T47D (cell line): ENCODE measurements at regions not wholly inside any gene's neighbourhood (a gene's known extent, or its start where the extent isn't known, plus 50 kb on each side); places are given as distances from the start of the nearest gene placed in this dataset.
"Not testable (repeated sequence)": the region's sequence is repeated elsewhere in the genome, so short reads cannot be mapped to it uniquely, and the experiment has no call there.

ENCODE experiments used
- DNase-seq, 2 experiments: peaks; one replicate each; pipeline versions ENCODE4 v3.0.0 to v3.0.0-alpha.2; 2011 to 2012; ENCODE audit warnings: low read depth in 1 of 2, low spot score in 1 of 2
- JUND ChIP-seq: IDR thresholded peaks from 2 replicates; pipeline ENCODE4 v1.6.1; 2012; ENCODE audit warnings: low read depth
- in situ Hi-C: cut with HindIII; loops from 2 replicates; pipeline ENCODE4 v1.10.0; 2016; ENCODE audit warnings: low sequenced_read_pairs, low pct_unique_long_range_greater_than_20kb

DNA sequence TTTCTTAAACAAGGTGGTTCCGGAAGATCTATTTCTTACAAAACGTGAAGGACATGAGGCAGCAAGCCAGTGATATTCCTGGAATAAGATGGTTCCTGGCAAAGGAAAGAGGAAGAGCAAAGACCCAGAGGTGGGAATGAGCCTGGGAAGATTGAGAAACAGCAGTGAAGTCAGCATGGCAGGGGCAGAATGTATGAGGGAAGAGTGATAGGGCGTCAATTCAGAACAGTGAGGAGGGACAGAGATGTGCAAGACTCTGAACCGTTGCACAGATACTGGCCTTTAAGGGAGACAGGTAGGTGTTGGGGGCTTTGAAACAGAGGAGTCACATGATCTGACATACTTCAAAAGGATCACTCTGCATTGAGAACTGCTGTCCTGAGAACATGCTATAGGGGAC, 338.3 kb downstream of the CBLN4 start:
- no peak for DNase-seq
- no peak for TF ChIP-seq JUND
- in situ Hi-C loops, result no loop called here

DNA sequence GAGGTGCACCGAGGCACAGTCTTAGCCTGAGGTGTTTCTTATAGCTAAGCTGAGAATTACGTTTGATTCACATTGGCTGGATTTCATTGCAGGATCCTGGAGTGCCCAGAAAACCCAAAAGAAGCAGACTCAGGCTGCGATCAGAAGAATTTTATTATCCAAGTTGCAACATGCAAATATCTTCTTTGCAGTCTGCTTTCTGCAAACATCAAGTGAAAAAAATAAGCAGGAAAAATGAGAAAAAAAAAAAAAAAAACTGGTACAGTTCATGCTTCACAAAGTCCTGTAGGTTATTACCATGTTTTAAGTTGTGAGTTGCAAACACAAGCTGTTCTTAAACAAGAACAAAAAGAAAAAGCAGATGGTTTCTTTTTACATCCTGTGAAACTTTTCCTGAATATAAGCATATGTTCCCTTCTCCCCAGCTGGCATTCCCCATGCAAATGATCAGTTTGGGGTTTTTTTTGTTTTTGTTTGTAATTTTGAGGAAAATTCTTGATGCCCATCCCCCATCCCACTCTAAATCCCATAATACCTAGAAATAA, 349.0 kb downstream of the CBLN4 start:
- TF ChIP-seq JUND, result no peak
- in situ Hi-C loops, result no loop called here

DNA sequence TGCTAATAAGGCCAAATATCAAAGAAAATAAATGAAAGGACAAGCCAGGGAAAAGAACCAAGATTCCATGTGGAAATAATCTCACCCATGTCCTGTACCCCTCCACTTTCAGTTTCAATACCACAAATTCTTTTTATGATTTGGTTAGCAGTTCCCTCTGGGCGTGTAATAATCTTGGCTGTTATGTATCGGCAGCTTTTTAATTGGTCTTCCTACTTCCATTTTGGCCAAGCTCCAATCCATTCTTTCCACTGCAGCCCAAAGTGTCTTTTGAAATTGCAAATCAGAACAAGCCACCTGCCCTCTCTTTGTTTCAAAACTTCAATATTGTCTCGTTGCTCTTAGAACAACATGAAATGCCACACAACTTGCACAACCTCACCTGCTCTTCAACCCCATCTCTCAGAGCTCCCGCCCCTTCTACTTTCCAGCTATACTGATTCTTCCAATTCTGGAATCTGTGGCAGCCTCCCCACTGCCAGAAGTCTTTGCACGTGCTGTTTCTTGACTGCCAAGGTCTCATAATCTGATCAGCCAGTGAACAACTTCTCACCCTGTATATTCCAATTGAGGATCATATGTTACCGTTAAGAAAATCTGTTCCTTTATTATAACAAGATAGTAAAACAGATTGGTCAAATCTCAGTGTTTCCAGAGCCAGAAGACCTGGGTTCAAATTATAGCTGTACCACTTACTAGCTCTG, 354.5 kb downstream of the CBLN4 start:
- in situ Hi-C loops, result no loop called here
- no peak for DNase-seq
- no peak for TF ChIP-seq JUND

More for the DNA sequence above, 349.0 kb downstream of the CBLN4 start:
- no peak for DNase-seq

DNA sequence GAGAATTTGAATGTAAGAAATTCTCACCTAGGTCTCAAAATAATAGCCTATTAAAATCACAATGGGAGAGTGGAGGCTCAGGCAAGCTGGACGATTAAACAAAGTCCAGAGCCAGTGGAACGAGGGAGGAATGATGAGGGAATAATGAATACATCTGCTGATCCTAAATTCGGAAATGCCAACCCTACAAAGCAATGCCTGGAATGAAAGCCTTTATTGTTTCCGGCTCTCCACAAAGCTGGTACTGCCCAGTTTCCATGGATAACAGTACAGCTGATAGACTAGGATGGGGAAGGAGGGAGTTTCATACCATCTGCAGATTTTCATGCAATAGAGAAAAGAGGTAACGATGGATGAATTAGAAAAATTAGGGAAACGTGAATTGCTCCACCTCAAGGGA, 356.1 kb downstream of the CBLN4 start:
- in situ Hi-C loops, result no loop called here
- no peak for TF ChIP-seq JUND
- DNase-seq, result no peak

GRCh38 chr20:55646851-55647250, 358.5 kb downstream of the CBLN4 start:
- in situ Hi-C loops, result no loop called here
- DNase-seq, result no peak
- TF ChIP-seq JUND, result no peak

- in situ Hi-C loops, result no loop called here
- no peak for TF ChIP-seq JUND
Observed at GRCh38 chr20:55641497-55641896, 363.8 kb downstream of the CBLN4 start.

GRCh38 chr20:55635870-55636269, 369.4 kb downstream of the CBLN4 start:
- no peak for DNase-seq
- TF ChIP-seq JUND, result no peak

More at GRCh38 chr20:55641497-55641896, 363.8 kb downstream of the CBLN4 start:
- DNase-seq, result no peak

DNA sequence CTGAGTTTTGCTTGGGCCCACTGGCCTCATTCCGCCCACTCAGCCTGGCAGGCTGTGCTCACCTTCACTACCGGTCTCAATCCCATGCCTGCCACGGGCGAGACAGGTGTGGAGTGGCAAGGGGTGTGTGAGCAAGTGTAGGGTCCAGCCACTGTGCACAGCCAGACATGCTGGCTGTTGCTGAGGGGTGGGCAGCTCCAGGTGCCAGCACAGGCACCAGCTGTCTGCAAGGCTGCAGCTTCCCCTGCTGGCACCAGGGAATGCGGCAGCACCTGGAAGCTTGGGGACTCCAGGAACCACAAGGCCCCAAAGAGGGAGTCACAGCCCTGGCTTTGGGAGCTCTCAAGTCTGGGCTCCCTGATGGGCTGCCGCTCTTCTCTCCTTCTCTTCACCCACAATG, 372.7 kb downstream of the CBLN4 start:
- TF ChIP-seq JUND, result no peak
- no peak for DNase-seq
- in situ Hi-C loops, result no loop called here

More at GRCh38 chr20:55635870-55636269, 369.4 kb downstream of the CBLN4 start:
- in situ Hi-C loops, result no loop called here

DNA sequence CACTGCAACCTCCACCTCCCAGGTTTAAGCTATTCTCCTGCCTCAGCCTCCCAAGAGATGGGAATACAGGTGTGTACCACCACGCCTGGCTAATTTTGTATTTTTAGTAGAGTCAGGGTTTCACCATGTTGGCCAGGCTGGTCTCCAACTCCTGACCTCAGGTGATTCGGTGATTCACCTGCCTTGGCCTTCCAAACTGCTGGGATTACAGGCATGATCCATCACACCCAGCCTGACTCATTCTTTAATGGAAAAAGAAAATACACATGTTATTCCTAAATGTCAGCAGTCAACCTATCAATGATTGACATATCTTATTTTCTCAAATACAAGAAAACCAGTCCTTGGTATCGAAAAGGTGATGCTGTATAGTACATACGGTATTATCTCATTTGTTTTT, 376.2 kb downstream of the CBLN4 start:
- in situ Hi-C loops, DNase-seq: not testable (repeated sequence)

DNA sequence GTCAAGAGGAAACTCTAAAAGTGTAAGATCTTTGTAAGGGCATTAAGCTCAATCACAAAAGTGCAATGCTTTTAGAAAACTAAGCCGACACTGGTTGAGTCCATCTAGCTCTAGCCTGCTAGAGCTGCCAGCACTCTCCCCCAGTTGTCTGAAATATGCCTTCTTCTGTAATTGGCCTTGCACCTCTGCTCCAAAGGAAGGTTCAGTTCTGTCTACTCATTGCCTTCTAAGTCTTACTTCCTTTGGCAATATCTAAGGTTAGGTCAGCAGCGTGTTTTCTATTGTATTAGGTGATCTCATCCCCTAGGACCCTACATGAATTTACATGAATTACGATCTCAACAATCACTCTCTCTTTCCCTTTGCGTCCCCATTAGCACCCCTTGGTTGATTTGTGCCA, 378.6 kb downstream of the CBLN4 start:
- no peak for TF ChIP-seq JUND
- in situ Hi-C loops, result no loop called here
- DNase-seq, result no peak

GRCh38 chr20:55616367-55616766, 389.0 kb downstream of the CBLN4 start:
- no peak for DNase-seq
- no peak for TF ChIP-seq JUND
- in situ Hi-C loops, result no loop called here

DNA sequence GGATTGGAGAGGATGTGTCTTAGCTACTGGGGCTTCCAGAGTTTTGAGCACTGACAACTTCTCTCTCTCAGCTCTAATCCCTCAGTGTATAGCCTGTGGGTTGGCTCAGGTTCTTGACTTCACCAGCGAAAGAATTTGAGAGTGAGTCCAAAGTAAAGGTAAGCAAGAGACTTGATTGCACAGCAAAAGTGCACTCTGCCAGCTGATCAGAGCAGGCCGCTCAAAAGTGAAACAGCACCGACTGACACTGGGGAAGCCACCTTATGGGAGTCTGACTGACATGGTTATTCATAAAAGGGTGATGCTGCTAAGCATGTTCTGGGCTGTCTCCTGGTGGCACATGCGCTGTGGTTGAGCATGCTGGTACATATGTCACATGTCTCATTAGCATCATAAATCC, 389.5 kb downstream of the CBLN4 start:
- no peak for TF ChIP-seq JUND
- in situ Hi-C loops, result no loop called here
- no peak for DNase-seq

GRCh38 chr20:55614220-55614757, 391.0 kb downstream of the CBLN4 start:
- no peak for DNase-seq
- in situ Hi-C loops, result no loop called here
- no peak for TF ChIP-seq JUND
